ENCODE measurements at regions not wholly inside any gene's neighbourhood (a gene's known extent, or its start where the extent isn't known, plus 50 kb on each side); places are given as distances from the start of the nearest gene placed in this dataset.

GRCh38 chr2:239457586-239458445 is 57.0 kb upstream of the HDAC4 start (continued):
- no peak for TF ChIP-seq ZNF462 (CRISPR knock-in tag; IDR thresholded peaks at IDR 0.05)
- TF ChIP-seq STAT1 (IDR thresholded peaks at IDR 0.05; ENCODE audit: unreplicated experiment): no peak

- Mint-ChIP-seq H3K27me3 (ENCODE audit: insufficient read depth, low read depth, poor library complexity) (peaks cover 5% of the 10 kb centered on the region), H3K9me3 (peaks cover 37% of the 10 kb centered on the region)
- TF ChIP-seq ZNF331 (CRISPR knock-in tag; IDR thresholded peaks at IDR 0.05; ENCODE audit: low read depth): no peak
- TF ChIP-seq CREB1 (CRISPR knock-in tag; IDR thresholded peaks at IDR 0.05; ENCODE audit: low read depth): no peak
- TF ChIP-seq JUNB (IDR thresholded peaks at IDR 0.05; ENCODE audit: unreplicated experiment): no peak
- no peak for TF ChIP-seq STAT1 (IDR thresholded peaks at IDR 0.05; ENCODE audit: unreplicated experiment)
- no peak for TF ChIP-seq ZNF462 (CRISPR knock-in tag; IDR thresholded peaks at IDR 0.05)
- TF ChIP-seq EZH2 (IDR thresholded peaks at IDR 0.05; ENCODE audit: low read depth, unreplicated experiment): no peak
- no peak for TF ChIP-seq EZH2phosphoT487 (IDR thresholded peaks at IDR 0.05; ENCODE audit: unreplicated experiment)
- TF ChIP-seq POLR2AphosphoS5 (IDR thresholded peaks at IDR 0.05; ENCODE audit: low read depth): no peak
These were observed 56.1 kb upstream of the HDAC4 start for GRCh38 chr2:239456940-239457339.

More at GRCh38 chr2:239456940-239457339, 56.1 kb upstream of the HDAC4 start:
- Mint-ChIP-seq H3K4me3 (no peak overlapping the region), H3K27ac (no peak overlapping the region), H3K36me3 (ENCODE audit: low read depth) (peaks cover 12% of the 10 kb centered on the region), H3K4me1 (no peaks in the 10 kb centered on the region)
- Histone ChIP-seq H3K4me3 (no peak overlapping the region), H3F3A (replicated peaks; ENCODE audit: low read depth) (no peaks in the 10 kb centered on the region), H2AFZ (no peak overlapping the region), H3K27ac (ENCODE audit: low read depth) (no peak overlapping the region), H4K20me1 (replicated peaks; ENCODE audit: insufficient read depth) (no peaks in the 10 kb centered on the region), H3K9me2 (ENCODE audit: insufficient read depth) (no peaks in the 10 kb centered on the region), H3K36me3 (ENCODE audit: insufficient read depth) (peaks cover 3% of the 10 kb centered on the region; the same call in 1 of the 2 replicates), H3K27me3 (ENCODE audit: insufficient read depth) (no peaks in the 10 kb centered on the region), H3K79me2 (replicated peaks; ENCODE audit: insufficient read depth) (no peaks in the 10 kb centered on the region), H3K4me1 (ENCODE audit: insufficient read depth) (no peaks in the 10 kb centered on the region), H3K4me2 (no peak overlapping the region)
- DNase-seq (ENCODE audit: low spot score): no peak
- ATAC-seq: no peak
